DND-41 (cell line): ENCODE measurements at regions not wholly inside any gene's neighbourhood (a gene's known extent, or its start where the extent isn't known, plus 50 kb on each side); places are given as distances from the start of the nearest gene placed in this dataset.
A peak's percentile ranks its signal among the peaks of the same experiment; 100 is the strongest.

Source experiments
- EZH2 ChIP-seq: IDR thresholded peaks from 3 replicates; pipeline ENCODE4 v1.6.1; 2012; ENCODE audit warnings: borderline replicate concordance, low read depth, mild to moderate bottlenecking, moderate library complexity, low read length, inconsistent platforms; ENCODE audit not compliant: severe bottlenecking
- TF ChIP-seq, protein P1 (sequence below): IDR thresholded peaks from 2 replicates; pipeline ENCODE4 v1.5.1; 2012; ENCODE audit warnings: borderline replicate concordance, low read length, moderate library complexity, mild to moderate bottlenecking; ENCODE audit not compliant: poor library complexity, severe bottlenecking; ENCODE audit errors: extremely low read depth

- TF ChIP-seq, protein P1, sequence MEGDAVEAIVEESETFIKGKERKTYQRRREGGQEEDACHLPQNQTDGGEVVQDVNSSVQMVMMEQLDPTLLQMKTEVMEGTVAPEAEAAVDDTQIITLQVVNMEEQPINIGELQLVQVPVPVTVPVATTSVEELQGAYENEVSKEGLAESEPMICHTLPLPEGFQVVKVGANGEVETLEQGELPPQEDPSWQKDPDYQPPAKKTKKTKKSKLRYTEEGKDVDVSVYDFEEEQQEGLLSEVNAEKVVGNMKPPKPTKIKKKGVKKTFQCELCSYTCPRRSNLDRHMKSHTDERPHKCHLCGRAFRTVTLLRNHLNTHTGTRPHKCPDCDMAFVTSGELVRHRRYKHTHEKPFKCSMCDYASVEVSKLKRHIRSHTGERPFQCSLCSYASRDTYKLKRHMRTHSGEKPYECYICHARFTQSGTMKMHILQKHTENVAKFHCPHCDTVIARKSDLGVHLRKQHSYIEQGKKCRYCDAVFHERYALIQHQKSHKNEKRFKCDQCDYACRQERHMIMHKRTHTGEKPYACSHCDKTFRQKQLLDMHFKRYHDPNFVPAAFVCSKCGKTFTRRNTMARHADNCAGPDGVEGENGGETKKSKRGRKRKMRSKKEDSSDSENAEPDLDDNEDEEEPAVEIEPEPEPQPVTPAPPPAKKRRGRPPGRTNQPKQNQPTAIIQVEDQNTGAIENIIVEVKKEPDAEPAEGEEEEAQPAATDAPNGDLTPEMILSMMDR: peak; percentile 48
- TF ChIP-seq EZH2: no peak
Measured at GRCh38 chr17:77440560-77440981, 299.8 kb downstream of the SEC14L1 start.
